B cell (primary cell): ENCODE measurements at regions not wholly inside any gene's neighbourhood (a gene's known extent, or its start where the extent isn't known, plus 50 kb on each side); places are given as distances from the start of the nearest gene placed in this dataset.

Experiments used
- EZH2 ChIP-seq: IDR thresholded peaks from 2 replicates; pipeline ENCODE4 v1.6.1; 2012; ENCODE audit warnings: borderline replicate concordance, low read depth, mild to moderate bottlenecking, moderate library complexity, low read length; ENCODE audit not compliant: insufficient read depth, poor library complexity, severe bottlenecking
- TF ChIP-seq, protein P1 (sequence below): fragments of 200-600 bp; IDR thresholded peaks from one replicate; pipeline ENCODE4 v1.8.0; 2022; ENCODE audit warnings: antibody characterized with exemption, mild to moderate bottlenecking

- TF ChIP-seq, protein P1, sequence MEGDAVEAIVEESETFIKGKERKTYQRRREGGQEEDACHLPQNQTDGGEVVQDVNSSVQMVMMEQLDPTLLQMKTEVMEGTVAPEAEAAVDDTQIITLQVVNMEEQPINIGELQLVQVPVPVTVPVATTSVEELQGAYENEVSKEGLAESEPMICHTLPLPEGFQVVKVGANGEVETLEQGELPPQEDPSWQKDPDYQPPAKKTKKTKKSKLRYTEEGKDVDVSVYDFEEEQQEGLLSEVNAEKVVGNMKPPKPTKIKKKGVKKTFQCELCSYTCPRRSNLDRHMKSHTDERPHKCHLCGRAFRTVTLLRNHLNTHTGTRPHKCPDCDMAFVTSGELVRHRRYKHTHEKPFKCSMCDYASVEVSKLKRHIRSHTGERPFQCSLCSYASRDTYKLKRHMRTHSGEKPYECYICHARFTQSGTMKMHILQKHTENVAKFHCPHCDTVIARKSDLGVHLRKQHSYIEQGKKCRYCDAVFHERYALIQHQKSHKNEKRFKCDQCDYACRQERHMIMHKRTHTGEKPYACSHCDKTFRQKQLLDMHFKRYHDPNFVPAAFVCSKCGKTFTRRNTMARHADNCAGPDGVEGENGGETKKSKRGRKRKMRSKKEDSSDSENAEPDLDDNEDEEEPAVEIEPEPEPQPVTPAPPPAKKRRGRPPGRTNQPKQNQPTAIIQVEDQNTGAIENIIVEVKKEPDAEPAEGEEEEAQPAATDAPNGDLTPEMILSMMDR, result no peak
- TF ChIP-seq EZH2, result no peak
Measured at GRCh38 chr10:31151301-31151700, 119.6 kb upstream of the ZNF438 start.
